Colon (tissue), 2 donors: ENCODE measurements at regions not wholly inside any gene's neighbourhood (a gene's known extent, or its start where the extent isn't known, plus 50 kb on each side); places are given as distances from the start of the nearest gene placed in this dataset.

Experiments
- FAIRE-seq: peaks from 2 replicates; lab custom pipeline; 2012; peaks lifted over from hg19 to GRCh38; lab: Jason Lieb, UNC
- donor health status: control.
- donor health status: control.

DNA sequence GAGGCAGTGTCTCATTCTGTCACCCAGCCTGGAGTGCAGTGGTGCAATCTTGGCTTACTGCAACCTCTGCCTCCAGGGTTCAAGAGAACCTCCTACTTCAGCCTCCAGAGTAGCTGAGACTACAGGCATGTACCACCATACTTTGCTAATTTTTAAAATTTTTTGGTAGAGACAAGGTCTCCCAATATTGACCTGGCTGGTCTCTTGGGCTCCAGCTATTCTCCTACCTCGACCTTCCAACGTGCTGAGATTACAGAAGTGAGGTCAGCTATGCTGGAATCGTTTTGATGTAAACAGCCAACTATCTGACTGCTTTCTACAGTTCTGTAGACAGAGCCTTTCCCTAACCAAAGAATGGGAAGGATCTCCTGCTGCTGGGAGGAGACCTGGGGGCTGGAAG lies 375.8 kb downstream of the GATA3 start:
- FAIRE-seq = no peak

DNA sequence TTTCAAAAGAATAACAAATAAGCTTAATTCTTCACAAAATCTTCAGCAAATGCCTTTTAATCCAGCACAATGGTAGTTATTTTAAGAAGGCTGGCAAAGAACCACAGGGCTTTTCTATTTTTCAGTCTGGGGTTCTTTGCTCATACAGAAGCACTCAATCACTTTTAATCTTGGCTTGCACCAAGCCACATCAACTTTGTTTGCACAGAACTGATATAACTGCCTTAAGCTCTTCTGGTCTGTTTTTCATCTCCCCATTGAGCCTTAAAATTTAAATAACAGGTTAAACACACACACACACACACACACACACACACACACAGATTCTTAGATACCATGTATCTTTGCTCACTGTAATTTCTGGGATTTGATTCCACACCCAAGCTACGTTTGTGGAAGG lies 377.0 kb downstream of the GATA3 start:
- FAIRE-seq = no peak

DNA sequence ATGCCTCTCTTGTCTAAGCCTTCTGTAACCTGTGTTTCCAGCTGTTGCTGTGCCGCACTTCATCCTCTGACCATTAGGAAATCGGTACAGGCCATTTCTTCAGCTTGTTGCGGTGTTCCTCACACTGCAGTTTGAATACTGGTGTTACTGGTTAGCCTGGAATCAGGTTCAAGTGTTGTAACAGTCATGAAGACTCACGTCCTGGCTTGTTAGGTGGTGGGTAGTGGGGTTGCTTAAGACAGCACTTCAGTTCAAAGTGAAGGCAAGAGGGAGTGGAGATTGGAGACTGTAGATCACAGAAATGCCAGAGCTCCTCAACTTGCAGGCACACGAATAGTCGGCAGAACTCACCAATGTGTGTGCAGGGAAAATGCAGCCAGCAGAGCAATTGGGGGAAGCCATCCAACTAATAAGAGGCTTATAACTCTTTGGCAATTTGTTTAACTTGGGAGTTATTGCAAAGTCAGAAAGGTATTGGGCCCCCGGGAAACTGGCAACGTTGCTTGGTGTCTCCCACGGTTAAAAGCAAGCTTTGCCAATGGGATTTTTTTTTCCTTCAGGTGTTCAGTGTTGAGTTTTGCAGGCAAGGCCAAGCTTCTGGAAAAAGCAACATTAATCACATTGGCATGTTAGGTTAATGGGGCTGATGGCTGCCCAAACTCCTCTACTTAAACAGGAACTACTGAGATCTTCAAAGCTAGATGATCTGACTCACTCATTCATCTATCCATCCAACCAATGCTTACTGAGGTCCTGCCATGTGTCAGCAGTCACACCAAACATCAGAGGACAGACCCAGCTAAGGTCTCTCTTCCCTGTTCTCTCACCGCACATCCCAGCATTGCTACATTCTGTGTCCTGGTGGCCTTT lies 380.9 kb downstream of the GATA3 start:
- FAIRE-seq = no peak

DNA sequence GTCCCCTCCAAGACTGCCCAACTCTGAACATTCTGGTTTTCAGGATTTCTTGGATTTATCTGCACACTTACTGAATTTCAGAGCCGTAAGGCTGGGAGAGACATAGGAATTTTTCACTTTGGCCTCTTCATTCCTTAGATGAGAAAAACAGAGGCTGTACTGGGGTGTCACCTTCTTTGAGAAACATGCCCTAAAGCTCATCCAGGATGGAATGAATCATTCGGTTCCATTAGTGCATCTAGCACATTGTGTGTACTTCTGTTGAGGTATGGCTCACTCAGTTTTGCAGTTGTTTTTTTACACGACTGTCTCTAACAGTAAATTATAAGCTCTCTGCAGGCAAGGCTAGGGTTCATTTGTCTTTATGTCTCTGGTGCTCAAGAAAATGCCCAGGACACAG lies 383.4 kb downstream of the GATA3 start:
- FAIRE-seq = no peak

DNA sequence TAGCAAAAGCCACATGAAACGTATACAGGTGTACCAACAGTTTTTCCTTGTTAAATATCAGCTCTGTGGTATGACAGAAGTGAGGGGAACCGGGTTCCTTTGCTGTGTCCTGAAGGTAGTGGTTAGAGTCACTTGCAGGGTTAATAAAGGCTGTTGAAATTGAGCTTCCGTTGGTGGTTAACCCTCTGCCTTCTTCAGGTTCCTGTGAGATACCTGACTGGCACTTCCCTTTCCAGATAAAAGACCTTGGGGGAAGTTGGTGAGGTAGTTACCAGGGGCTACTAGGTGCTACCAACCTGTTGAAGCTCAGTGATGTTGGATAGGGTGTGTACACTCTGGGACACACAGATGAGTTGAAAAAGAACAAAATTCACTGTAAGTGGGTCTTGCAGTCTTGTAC lies 384.1 kb downstream of the GATA3 start:
- FAIRE-seq = no peak

DNA sequence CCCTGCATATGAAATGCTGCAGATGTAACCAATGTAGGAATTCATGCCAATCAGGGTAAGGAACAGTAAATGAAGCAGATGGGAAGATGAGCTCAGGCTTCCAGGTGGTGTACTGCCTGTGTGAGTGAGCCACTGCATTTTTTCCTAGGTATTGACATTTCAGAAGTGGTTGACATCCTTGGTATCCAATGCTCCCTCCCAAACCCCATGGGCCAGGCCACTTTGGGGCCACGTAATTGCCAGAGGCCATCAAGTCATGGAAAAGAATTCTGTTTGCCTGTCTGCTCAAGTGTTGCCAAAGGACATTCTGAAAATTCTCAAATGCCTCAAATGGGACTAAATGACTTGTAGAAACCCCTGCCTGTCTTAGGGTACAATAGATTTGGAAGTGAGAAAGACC lies 384.6 kb downstream of the GATA3 start:
- FAIRE-seq = no peak

DNA sequence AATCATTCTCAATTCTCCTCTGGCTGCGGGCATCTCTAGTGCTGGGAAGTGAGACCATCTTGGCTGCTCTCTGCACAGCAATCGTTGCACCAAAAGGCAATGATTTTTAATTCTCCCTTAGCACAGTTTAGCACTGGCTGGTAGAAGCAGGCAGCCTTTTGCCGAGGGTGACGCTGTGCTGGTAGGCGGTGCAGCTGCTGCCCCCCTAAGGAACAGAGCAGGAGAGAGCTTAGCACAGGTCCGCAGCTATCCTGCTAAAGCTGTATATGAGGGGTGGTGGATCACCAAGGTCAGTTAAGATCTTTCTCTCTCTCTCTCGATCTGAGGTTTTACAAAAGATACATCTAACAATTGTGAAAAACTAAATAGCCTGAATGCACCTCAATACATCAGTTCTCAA lies 390.1 kb downstream of the GATA3 start:
- FAIRE-seq = no peak

DNA sequence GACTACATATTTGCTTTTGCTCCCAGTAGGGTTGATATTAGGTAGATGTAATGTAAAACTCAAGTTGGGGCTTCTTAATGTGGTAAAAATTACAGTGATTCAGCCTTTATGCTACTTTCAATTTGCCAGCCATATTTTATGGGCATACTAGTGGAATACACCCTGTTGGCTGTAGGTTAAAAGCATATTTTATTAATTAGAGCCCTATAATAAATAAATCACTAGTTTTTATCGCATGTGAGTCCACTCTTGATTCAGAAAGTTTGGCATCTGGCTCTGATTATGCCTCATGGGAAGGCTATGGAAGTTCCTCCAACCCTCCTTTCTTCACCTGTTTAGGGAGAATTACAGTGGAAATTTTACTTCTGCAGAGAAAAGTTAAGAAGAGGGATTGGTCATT lies 390.9 kb downstream of the GATA3 start:
- FAIRE-seq = no peak

DNA sequence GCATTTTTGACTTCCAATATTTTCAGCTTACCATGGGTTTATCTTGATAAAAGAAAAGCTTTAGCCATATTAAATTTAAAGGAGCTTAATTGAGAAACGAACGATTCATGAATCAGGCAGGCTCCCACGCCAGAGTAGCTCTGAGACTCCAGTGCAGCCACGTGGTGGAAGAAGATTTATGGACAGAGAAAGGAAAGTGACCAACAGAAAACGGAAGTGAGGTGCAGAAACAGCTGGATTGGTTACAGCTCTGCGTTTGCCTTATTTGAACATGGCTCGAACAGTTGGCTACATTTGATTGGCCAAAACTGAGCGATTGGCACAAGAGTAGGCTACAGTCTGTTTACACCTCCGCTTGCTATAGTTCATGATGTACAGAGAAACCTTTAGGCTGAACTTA lies 395.4 kb downstream of the GATA3 start:
- FAIRE-seq = no peak

DNA sequence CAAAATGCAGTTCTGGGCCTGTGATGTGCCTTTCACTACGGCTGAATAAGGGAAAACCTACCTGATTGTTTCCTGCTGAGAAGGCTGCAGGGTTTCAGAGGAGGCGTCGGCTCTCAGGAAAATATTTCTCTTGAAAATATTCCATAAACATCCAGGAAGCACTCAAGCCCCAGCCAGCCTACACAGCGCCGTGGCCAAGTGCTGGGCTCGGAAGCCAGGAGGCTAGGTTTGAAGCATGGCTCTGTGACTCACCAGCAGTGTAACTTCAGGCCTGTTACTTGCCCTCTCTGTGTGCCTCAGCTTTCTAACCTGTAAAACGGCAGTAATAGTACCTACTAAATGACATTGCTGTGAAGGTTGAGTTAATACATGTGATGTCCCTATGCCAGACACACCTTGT lies 399.1 kb downstream of the GATA3 start:
- FAIRE-seq = no peak

DNA sequence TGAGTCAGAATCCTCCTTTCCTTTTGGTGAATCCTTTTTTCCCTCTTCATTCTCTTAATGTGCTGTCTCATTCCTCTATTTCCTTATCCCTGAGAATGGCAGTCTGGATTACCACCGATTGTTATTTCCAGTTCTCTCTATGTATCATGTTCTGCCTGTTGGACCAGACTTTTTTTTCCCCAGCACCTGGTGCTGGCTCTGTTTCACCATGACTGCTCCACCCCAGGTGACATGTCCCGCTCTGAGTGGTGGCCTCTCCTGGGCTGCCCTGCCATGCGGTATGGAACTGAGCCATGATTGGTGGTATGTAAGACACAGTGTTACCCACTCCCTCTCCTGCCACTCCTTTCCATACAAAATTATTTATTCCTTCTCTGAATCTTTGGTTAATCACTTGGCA lies 399.9 kb downstream of the GATA3 start:
- FAIRE-seq = no peak

DNA sequence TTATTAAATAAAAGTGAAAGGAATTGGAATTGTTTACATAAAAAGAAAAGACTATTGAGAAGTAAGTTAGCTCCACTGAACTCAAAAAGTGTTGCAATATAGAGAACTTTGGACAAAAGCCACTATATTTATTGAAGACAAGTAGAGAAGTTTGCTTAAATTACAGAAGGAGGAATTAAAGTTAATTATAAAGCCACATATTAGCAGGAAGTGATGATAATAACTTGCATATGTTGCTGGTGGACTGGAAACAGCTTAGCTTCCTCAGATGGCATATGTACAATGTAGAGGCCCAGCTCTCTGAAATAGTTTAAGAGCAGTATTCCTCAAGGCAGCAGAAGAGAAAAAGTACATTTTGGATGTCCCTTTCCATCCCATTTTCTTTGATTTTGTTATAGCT lies 400.7 kb downstream of the GATA3 start:
- FAIRE-seq = no peak

DNA sequence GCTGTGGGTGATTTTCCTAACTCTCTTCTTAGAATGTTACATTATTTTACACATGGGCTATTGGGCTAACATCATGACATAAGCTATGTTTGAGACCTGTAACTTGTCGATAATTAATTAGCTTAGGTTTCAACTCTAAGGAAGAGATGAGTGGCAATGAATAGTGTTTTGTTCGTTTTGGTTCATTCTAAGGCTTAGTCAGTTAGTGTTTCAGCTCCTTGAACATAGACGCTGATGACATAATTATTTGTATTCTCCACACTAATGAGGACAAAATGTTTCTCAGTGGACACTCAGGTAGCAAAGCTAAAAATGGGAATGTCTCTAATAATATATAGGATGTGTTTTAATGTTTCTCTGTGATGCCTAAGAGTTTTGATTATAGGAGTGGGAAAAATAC lies 401.9 kb downstream of the GATA3 start:
- FAIRE-seq = no peak

DNA sequence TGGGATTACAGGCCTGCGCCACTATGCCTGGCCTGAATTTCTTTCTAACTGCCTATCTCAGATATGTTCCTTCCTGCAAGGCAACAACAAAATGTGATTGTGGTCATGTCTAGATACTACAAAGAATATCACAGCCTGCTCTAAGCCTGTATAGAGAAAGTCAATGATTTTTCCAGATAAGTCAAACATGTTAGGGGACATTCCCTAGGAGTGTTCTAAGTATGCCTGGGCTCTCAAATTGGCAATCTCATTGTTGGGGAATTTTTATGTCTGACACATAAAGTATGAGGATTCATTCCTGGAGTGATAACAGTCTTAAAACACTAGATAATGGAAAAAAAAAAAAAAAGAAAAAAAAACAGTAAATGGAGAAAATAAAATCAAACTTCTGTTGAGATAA lies 406.1 kb downstream of the GATA3 start:
- FAIRE-seq = no peak

DNA sequence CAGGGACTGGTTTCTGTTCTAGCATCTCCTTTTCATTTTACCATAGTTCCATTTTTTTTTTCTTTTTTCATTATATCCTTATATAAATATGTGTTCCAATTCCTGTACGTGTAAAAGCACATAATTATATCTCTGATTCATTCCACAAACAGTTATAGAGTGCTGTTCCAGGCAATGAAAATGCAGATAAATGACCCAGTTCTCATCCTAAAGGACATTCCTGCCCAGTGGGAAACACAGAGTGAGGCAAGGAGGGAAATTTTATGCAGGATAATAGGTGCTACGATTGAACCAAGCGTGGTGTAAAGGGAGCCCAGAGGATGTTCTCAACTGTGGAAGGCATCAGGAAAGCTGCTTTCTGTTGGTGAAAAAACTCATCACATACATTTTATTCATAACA lies 408.1 kb downstream of the GATA3 start:
- no peak for FAIRE-seq

DNA sequence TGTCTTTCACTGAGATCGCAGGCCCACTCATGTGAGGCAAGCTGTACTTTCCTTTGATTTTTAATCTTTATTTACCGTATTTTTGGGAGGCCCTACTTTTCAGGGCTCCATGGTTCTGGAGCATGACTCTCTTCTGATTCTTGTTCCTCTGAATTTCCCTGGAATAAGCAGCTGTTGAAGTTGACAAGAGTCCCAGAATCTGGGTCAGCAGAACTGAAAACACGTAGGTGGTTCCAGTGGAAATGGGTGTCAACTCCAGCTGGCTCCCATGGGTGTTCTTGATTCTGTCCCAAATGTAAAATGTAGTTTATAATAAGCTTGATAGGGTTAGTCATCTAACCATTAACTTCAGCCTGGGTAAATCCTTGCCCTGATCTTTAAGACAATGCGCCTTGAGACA lies 409.4 kb downstream of the GATA3 start:
- FAIRE-seq = no peak

DNA sequence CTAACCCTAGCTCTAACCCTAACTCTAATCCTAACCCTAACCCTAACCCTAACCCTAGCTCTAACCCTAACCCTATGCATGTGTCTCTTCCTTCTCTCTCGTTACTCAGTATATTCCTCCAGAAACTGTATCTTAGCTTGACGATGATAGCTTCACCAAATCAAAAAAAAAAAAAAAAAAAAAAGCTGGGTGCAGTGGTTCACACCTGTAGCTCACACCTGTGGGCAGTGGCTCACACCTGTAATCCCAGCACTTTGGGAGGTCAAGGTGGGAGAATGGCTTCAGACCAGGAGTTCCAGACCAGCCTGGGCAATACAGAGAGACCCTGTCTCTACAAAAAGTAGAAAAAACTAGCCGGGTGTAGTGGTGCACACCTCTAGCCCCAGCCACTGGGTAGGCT lies 414.0 kb downstream of the GATA3 start:
- FAIRE-seq = no peak

DNA sequence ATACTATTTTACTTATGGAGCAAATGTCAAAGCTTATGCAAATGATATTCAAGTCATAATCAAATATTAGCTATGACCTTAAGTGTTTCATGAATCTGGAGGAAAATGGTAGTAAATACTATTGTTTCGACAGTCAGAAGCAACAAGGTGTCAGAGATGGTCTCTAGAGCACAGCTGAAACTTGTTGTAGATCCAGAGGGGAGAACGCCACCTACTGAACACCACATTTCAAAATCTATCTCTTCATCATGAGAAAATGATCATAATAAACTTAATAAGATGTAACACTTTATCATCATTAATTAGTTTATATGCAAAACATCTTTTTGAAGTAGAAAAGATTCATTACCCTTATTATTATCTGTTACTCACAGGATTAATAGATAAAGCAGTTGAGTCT lies 418.7 kb downstream of the GATA3 start:
- FAIRE-seq = no peak

DNA sequence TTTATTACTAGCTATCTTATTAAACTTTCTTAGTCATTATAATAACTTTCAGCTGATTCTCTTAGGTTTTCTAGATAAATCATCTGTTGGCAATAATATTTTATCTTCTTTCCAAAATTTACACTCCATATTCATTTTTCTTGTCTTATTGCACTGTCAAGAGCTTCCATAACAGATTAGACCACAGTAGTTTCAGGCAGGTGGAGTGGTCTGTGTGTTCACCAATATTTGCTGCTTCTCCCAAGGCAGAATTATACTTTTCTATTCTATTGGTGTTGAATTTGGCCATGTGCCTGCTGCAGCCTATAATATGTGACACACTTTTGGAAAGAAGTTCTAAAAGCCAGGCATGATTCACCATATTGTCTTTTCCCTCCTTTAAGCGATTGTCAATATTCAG lies 422.8 kb downstream of the GATA3 start:
- FAIRE-seq = no peak

DNA sequence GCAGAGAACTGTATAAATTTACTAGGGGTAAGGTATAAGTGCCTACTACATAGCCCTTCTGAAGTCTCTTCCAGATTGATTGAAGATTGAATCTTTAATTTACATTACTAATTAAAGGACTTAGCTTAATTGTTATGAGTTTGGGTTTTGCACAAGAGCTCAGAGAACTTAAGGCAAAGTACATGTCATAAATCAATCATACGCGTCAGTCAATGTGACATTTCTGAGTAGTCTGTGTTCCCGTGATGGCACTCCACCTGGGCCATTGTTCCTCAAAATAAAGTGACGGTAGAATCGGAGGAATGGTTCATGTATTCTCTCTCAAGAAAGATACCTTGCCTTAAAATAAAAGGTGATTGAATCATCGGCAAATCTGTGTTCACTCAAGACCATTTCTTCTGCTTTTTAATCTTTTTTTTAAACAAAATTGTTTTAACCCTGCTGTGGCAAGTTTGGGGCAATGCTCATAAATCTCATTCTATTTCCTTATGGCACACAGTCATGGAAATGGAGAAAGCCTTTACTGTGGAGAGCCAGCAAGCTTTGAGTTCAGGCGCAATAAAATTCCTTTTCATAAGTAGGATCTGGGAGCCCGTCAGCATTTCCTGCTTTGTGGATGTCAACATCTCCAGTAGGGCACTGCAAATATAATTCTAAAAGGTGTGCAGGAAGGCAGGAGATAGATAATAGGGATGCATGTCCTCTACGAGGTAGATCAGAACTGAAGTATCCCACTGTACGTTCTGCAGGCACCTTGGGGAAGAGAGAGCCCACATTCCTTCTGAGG lies 427.4 kb downstream of the GATA3 start:
- FAIRE-seq = no peak

DNA sequence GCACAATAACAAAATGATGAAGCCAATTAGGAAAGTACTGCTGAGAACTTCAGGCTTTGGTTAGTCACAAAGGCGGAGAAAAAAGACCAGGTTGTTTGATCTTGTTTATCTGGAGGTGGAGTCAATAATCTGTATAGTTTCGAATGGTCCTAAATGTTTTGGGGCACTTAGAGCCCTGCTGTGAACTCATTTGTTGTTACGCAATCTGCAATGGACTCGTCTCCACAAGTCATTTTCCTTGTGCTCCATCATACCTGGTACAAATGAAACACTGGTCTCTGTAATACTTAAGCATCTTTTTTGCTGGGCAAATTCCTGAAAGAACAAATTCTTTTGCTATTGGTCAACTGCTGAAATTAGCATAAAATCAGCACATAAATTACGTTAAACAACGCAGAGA lies 430.5 kb downstream of the GATA3 start:
- FAIRE-seq = no peak

DNA sequence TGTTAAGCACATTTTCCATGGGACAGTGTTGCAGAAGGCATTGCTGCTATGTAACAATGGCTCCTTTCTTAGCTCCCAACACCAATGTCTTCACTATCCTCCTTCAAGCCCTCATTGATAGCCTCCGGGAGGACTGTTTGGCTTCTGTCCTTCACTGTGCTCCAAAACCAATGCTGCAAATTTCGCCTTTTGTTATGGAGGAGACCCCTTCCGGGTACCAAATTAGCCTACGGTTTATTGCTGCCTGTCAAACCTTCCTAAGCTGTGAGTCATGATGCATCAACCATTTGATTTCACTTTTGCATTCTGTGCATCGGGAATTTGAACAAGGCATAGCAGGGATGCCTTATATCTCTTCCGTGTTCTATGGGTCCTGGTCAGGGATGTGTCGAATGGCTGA lies 432.9 kb downstream of the GATA3 start:
- no peak for FAIRE-seq

DNA sequence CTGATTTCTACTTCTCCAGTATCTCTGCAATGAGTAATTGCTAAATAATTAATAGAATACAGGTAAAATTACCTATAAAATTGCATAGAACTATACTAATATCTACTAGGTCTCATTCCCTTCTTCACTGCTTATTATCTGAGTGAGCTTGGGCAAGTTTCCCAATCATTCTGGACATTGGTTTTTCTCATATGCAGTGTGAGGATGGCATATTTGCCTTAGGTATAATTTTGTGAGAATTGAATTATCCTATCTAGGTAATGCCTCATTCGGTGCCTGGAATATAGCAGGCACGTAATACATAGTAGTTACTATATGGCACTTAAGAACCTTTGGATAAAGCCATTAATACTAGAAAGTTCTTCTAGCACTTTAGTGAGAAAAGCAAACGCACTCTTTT lies 434.7 kb downstream of the GATA3 start:
- FAIRE-seq = no peak

DNA sequence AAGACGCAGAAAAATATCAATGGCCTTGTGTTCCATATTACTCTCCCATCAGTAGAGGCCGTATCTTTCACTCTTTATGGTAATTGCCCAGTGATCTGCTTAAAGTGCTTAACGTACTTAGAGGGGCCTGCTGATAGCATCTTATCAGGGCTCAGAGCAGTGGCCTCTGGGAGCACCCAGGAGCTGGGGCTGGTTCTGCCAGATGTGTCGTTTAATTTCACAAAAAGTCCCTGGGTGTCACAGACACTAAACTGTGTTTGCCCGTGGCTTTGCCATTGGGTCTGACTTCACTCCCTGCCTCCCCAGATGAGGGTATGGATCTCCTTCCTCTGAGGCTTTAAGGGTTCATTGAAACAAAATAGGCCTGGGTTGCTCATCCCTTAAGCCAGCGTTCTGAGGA lies 435.3 kb downstream of the GATA3 start:
- FAIRE-seq = no peak
